ENCODE measurements at regions not wholly inside any gene's neighbourhood (a gene's known extent, or its start where the extent isn't known, plus 50 kb on each side); places are given as distances from the start of the nearest gene placed in this dataset.

- POLR2A ChIA-PET, result no interaction called here
- Histone ChIP-seq H3K9me3 (ENCODE audit: control insufficient read depth in 2 of 3, low read length in 3 of 3) (no peaks in the 10 kb centered on the region), H3K4me3 (ENCODE audit: low read length) (no peak overlapping the region), H3K4me1 (ENCODE audit: control insufficient read depth in 2 of 2, insufficient read depth in 2 of 2, low read length in 2 of 2) (no peaks in the 10 kb centered on the region), H3K36me3 (ENCODE audit: control insufficient read depth in 2 of 3, insufficient read depth in 3 of 3, low read length in 3 of 3) (no peaks in the 10 kb centered on the region), H3K27ac (ENCODE audit: low read depth, low read length) (no peak overlapping the region), H3K27me3 (ENCODE audit: control insufficient read depth in 2 of 2, insufficient read depth in 2 of 2, low read length in 2 of 2) (no peaks in the 10 kb centered on the region)
- CTCF ChIA-PET, result no interaction called here
- H3K27me3 Mint-ChIP-seq, result peaks cover 13 to 37% (median 24%) of the 10 kb centered on the region in 5 donors
- H3K36me3 Mint-ChIP-seq, result no peaks in the 10 kb centered on the region
- intact Hi-C loops (cut with micrococcal nuclease), result no loop called here
- no peak for DNase-seq
- H3K9me3 Mint-ChIP-seq, result no peaks in the 10 kb centered on the region
- no peak overlapping the region for H3K27ac Mint-ChIP-seq
- ATAC-seq, result no peak
- H3K4me1 Mint-ChIP-seq, result no peaks in the 10 kb centered on the region
- H3K4me3 Mint-ChIP-seq, result no peak overlapping the region
These were observed 72.6 kb downstream of the TMEM100 start for GRCh38 chr17:55649957-55650597.

DNA sequence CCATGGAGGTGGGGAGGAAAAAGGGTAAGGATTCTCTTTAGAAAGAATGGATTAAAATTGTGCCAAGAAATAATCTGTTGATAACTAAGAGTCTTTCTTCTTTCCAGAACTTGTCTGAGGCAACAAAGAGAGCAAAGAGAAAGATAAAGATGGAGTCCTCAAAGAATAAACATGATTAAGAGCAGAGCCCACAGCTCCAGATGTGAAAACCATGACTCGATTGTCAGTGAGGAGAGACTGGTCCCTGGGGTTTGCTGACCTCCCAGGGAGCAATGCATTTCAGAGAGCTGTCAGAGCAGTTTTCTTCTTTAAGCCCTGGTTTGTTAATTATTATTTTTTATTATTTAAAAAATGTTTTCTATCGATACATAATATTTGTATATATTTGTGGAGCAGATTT, 74.6 kb downstream of the TMEM100 start:
- H3K9me3 ChIP-seq (ENCODE audit: control insufficient read depth in 2 of 3, low read length in 3 of 3), result no peaks in the 10 kb centered on the region
- no peak overlapping the region for H3K4me3 ChIP-seq (ENCODE audit: low read length)
- Mint-ChIP-seq H3K4me1 (peaks cover 0 to 5% (median 2%) of the 10 kb centered on the region in 7 donors), H3K9me3 (no peaks in the 10 kb centered on the region), H3K27me3 (peaks cover 23 to 45% (median 28%) of the 10 kb centered on the region in 5 donors), H3K27ac (no peak overlapping the region), H3K36me3 (no peaks in the 10 kb centered on the region), H3K4me3 (no peak overlapping the region)
- no peak for DNase-seq
- CTCF ChIA-PET, result interaction anchor here (0.5 to 0.6 kb wide), 2 partner anchors 64 to 100 kb away, joined by 3 read pairs; no protein-coding TSS in a partner anchor
- no peaks in the 10 kb centered on the region for H3K4me1 ChIP-seq (ENCODE audit: control insufficient read depth in 2 of 2, insufficient read depth in 2 of 2, low read length in 2 of 2)
- H3K36me3 ChIP-seq (ENCODE audit: control insufficient read depth in 2 of 3, insufficient read depth in 3 of 3, low read length in 3 of 3), result no peaks in the 10 kb centered on the region
- no peak overlapping the region for H3K27ac ChIP-seq (ENCODE audit: low read depth, low read length)
- no peak for ATAC-seq
- intact Hi-C loops (cut with micrococcal nuclease), result no loop called here
- H3K27me3 ChIP-seq (ENCODE audit: control insufficient read depth in 2 of 2, insufficient read depth in 2 of 2, low read length in 2 of 2), result no peaks in the 10 kb centered on the region
- POLR2A ChIA-PET, result no interaction called here

- Histone ChIP-seq H3K27ac (ENCODE audit: low read depth, low read length) (no peak overlapping the region), H3K9me3 (ENCODE audit: control insufficient read depth in 2 of 3, low read length in 3 of 3) (no peaks in the 10 kb centered on the region), H3K4me3 (ENCODE audit: low read length) (no peak overlapping the region), H3K27me3 (ENCODE audit: control insufficient read depth in 2 of 2, insufficient read depth in 2 of 2, low read length in 2 of 2) (no peaks in the 10 kb centered on the region), H3K4me1 (ENCODE audit: control insufficient read depth in 2 of 2, insufficient read depth in 2 of 2, low read length in 2 of 2) (peaks cover 0 to 7% of the 10 kb centered on the region in 2 donors), H3K36me3 (ENCODE audit: control insufficient read depth in 2 of 3, insufficient read depth in 3 of 3, low read length in 3 of 3) (no peaks in the 10 kb centered on the region)
- Mint-ChIP-seq H3K9me3 (no peaks in the 10 kb centered on the region), H3K27ac (no peak overlapping the region), H3K36me3 (no peaks in the 10 kb centered on the region), H3K27me3 (peaks cover 23 to 31% (median 28%) of the 10 kb centered on the region in 5 donors), H3K4me1 (peaks cover 0 to 8% (median 4%) of the 10 kb centered on the region in 7 donors), H3K4me3 (no peak overlapping the region)
- CTCF ChIA-PET, result no interaction called here
- no peak for DNase-seq
- intact Hi-C loops (cut with micrococcal nuclease), result no loop called here
- ATAC-seq, result no peak
- POLR2A ChIA-PET, result no interaction called here
These were observed 77.3 kb downstream of the TMEM100 start for GRCh38 chr17:55645361-55645760.

GRCh38 chr17:55644346-55644745, 78.3 kb downstream of the TMEM100 start:
- H3K27ac ChIP-seq (ENCODE audit: low read depth, low read length), result no peak overlapping the region
- H3K27me3 ChIP-seq (ENCODE audit: control insufficient read depth in 2 of 2, insufficient read depth in 2 of 2, low read length in 2 of 2), result no peaks in the 10 kb centered on the region
- DNase-seq (no peak), ATAC-seq (no peak)
- Mint-ChIP-seq H3K27ac (no peak overlapping the region), H3K4me3 (no peak overlapping the region), H3K9me3 (no peaks in the 10 kb centered on the region), H3K27me3 (peaks cover 18 to 22% (median 20%) of the 10 kb centered on the region in 5 donors), H3K36me3 (no peaks in the 10 kb centered on the region), H3K4me1 (peaks cover 0 to 8% (median 4%) of the 10 kb centered on the region in 7 donors)
- intact Hi-C loops (cut with micrococcal nuclease), result no loop called here
- H3K4me1 ChIP-seq (ENCODE audit: control insufficient read depth in 2 of 2, insufficient read depth in 2 of 2, low read length in 2 of 2), result peaks cover 0 to 7% of the 10 kb centered on the region in 2 donors
- CTCF ChIA-PET, result no interaction called here
- H3K36me3 ChIP-seq (ENCODE audit: control insufficient read depth in 2 of 3, insufficient read depth in 3 of 3, low read length in 3 of 3), result no peaks in the 10 kb centered on the region
- no peaks in the 10 kb centered on the region for H3K9me3 ChIP-seq (ENCODE audit: control insufficient read depth in 2 of 3, low read length in 3 of 3)
- no peak overlapping the region for H3K4me3 ChIP-seq (ENCODE audit: low read length)
- POLR2A ChIA-PET, result no interaction called here

DNA sequence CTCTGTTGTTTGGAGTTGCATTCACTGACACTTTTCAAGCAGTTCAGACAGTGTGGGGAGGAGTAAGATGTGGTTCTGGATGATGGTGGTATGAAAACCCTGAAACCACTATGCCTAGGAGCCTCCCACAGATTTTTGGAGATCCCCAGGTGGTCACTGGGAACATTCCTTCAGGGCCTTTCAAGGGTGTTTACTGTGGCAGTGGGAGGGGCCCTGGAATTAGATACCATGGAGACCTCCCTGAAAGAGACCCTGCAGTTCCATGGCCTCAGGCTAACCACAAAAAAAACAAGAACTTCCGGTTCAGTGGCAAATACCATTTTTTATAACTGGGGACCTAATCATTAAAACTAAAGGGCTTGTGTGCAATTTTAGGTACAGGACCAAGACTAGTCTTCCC, 79.9 kb downstream of the TMEM100 start:
- ATAC-seq (no peak), DNase-seq (no peak)
- Mint-ChIP-seq H3K9me3 (no peaks in the 10 kb centered on the region), H3K4me1 (peaks cover 0 to 8% (median 4%) of the 10 kb centered on the region in 7 donors), H3K4me3 (no peak overlapping the region), H3K27me3 (peaks cover 12 to 18% (median 17%) of the 10 kb centered on the region in 5 donors), H3K27ac (no peak overlapping the region), H3K36me3 (no peaks in the 10 kb centered on the region)
- no peaks in the 10 kb centered on the region for H3K9me3 ChIP-seq (ENCODE audit: control insufficient read depth in 2 of 3, low read length in 3 of 3)
- no peak overlapping the region for H3K27ac ChIP-seq (ENCODE audit: low read depth, low read length)
- intact Hi-C loops (cut with micrococcal nuclease), result no loop called here
- H3K27me3 ChIP-seq (ENCODE audit: control insufficient read depth in 2 of 2, insufficient read depth in 2 of 2, low read length in 2 of 2), result no peaks in the 10 kb centered on the region
- POLR2A ChIA-PET, result no interaction called here
- H3K36me3 ChIP-seq (ENCODE audit: control insufficient read depth in 2 of 3, insufficient read depth in 3 of 3, low read length in 3 of 3), result no peaks in the 10 kb centered on the region
- H3K4me1 ChIP-seq (ENCODE audit: control insufficient read depth in 2 of 2, insufficient read depth in 2 of 2, low read length in 2 of 2), result peaks cover 0 to 7% of the 10 kb centered on the region in 2 donors
- no peak overlapping the region for H3K4me3 ChIP-seq (ENCODE audit: low read length)
- CTCF ChIA-PET, result interaction anchor here (1.1 kb wide), 1 partner anchor 114 kb away, joined by 4 read pairs; no protein-coding TSS in a partner anchor

GRCh38 chr17:55641676-55642081, 81.0 kb downstream of the TMEM100 start:
- CTCF ChIA-PET, result interaction anchor here (0.6 to 1.0 kb wide), 2 partner anchors 10 to 73 kb away, joined by 3 read pairs; no protein-coding TSS in a partner anchor

DNA sequence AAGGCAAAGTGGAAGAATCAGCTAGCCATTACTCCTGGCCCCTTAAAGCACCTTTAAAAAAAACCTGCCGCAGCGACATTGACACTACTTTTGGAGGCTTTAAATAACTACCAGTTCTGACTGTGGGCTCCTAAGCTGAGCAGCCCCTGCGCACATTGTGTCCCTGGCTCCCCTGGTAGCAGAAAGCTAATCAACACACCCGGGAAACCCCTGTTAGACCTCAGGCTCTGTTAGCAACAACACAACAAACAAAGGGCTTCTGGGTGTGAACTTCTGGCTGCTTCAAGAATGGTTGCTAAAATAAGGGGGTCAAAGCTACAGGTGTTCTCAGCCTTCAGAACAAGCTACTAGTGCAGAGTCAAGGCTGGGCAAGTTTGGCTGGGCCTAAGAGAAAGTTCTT, 83.6 kb downstream of the TMEM100 start:
- Mint-ChIP-seq H3K36me3 (no peaks in the 10 kb centered on the region), H3K9me3 (no peaks in the 10 kb centered on the region), H3K27ac (no peak overlapping the region), H3K27me3 (peaks cover 3 to 26% (median 8%) of the 10 kb centered on the region in 5 donors), H3K4me3 (no peak overlapping the region), H3K4me1 (peaks cover 0 to 8% (median 4%) of the 10 kb centered on the region in 7 donors)
- H3K4me1 ChIP-seq (ENCODE audit: control insufficient read depth in 2 of 2, insufficient read depth in 2 of 2, low read length in 2 of 2), result peaks cover 0 to 7% of the 10 kb centered on the region in 2 donors
- H3K27ac ChIP-seq (ENCODE audit: low read depth, low read length), result no peak overlapping the region
- DNase-seq (no peak), ATAC-seq (no peak)
- no peak overlapping the region for H3K4me3 ChIP-seq (ENCODE audit: low read length)
- no peaks in the 10 kb centered on the region for H3K27me3 ChIP-seq (ENCODE audit: control insufficient read depth in 2 of 2, insufficient read depth in 2 of 2, low read length in 2 of 2)
- CTCF ChIA-PET, result no interaction called here
- POLR2A ChIA-PET, result no interaction called here
- intact Hi-C loops (cut with micrococcal nuclease), result no loop called here
- no peaks in the 10 kb centered on the region for H3K9me3 ChIP-seq (ENCODE audit: control insufficient read depth in 2 of 3, low read length in 3 of 3)
- H3K36me3 ChIP-seq (ENCODE audit: control insufficient read depth in 2 of 3, insufficient read depth in 3 of 3, low read length in 3 of 3), result no peaks in the 10 kb centered on the region

More at GRCh38 chr17:55641676-55642081, 81.0 kb downstream of the TMEM100 start:
- no peaks in the 10 kb centered on the region for H3K9me3 Mint-ChIP-seq
- intact Hi-C loops (cut with micrococcal nuclease), result loop anchor here (1.0 kb wide), 2 partner anchors 114 to 115 kb away; no protein-coding TSS in a partner anchor
- Histone ChIP-seq H3K27me3 (ENCODE audit: control insufficient read depth in 2 of 2, insufficient read depth in 2 of 2, low read length in 2 of 2) (no peaks in the 10 kb centered on the region), H3K27ac (ENCODE audit: low read depth, low read length) (no peak overlapping the region), H3K4me1 (ENCODE audit: control insufficient read depth in 2 of 2, insufficient read depth in 2 of 2, low read length in 2 of 2) (peaks cover 0 to 7% of the 10 kb centered on the region in 2 donors), H3K9me3 (ENCODE audit: control insufficient read depth in 2 of 3, low read length in 3 of 3) (no peaks in the 10 kb centered on the region), H3K36me3 (ENCODE audit: control insufficient read depth in 2 of 3, insufficient read depth in 3 of 3, low read length in 3 of 3) (no peaks in the 10 kb centered on the region), H3K4me3 (ENCODE audit: low read length) (no peak overlapping the region)
- H3K36me3 Mint-ChIP-seq, result no peaks in the 10 kb centered on the region
- POLR2A ChIA-PET, result no interaction called here
- no peak overlapping the region for H3K4me3 Mint-ChIP-seq
- peaks cover 8 to 20% (median 13%) of the 10 kb centered on the region in 5 donors for H3K27me3 Mint-ChIP-seq
- DNase-seq (peak in 3 of 9 donors; percentile 2 to 18 (median 7)), ATAC-seq (no peak)
- H3K27ac Mint-ChIP-seq, result no peak overlapping the region
- peaks cover 0 to 8% (median 4%) of the 10 kb centered on the region in 7 donors for H3K4me1 Mint-ChIP-seq
